BLaER1 (cell line): ENCODE measurements at regions not wholly inside any gene's neighbourhood (a gene's known extent, or its start where the extent isn't known, plus 50 kb on each side); places are given as distances from the start of the nearest gene placed in this dataset.

Source experiments
- H3K27ac ChIP-seq: shearing (Covaris generic); formaldehyde crosslinking; 2 replicates; pipeline ENCODE4 v1.8.1; 2022
- H3K27me3 ChIP-seq: shearing (Covaris generic); formaldehyde crosslinking; 2 replicates; pipeline ENCODE4 v1.8.1; 2022
- H3K36me3 ChIP-seq: shearing (Covaris generic); formaldehyde crosslinking; 2 replicates; pipeline ENCODE4 v1.8.1; 2022
- H3K4me1 ChIP-seq: shearing (Covaris generic); formaldehyde crosslinking; 2 replicates; pipeline ENCODE4 v1.8.1; 2022
- H3K4me2 ChIP-seq: shearing (Covaris generic); formaldehyde crosslinking; 2 replicates; pipeline ENCODE4 v1.8.1; 2022
- H3K4me3 ChIP-seq: shearing (Covaris generic); formaldehyde crosslinking; 2 replicates; pipeline ENCODE4 v1.8.1; 2022
- H3K9ac ChIP-seq: shearing (Covaris generic); formaldehyde crosslinking; 2 replicates; pipeline ENCODE4 v1.8.1; 2022
- H3K9me3 ChIP-seq: shearing (Covaris generic); formaldehyde crosslinking; 2 replicates; pipeline ENCODE4 v1.8.1; 2022
- H4K20me1 ChIP-seq: shearing (Covaris generic); formaldehyde crosslinking; 2 replicates; pipeline ENCODE4 v1.8.1; 2022
- Cebpa-rat ChIP-seq: shearing (Covaris generic); IDR thresholded peaks from 2 replicates; pipeline ENCODE4 v1.8.1; 2022

- H3K4me3 ChIP-seq: peak overlapping the region; percentile 2; the same call in 1 of the 2 replicates
- no peak for TF ChIP-seq Cebpa-rat
- H4K20me1 ChIP-seq: no peaks in the 10 kb centered on the region
- H3K36me3 ChIP-seq: no peaks in the 10 kb centered on the region
- H3K4me1 ChIP-seq: peaks cover 100% of the 10 kb centered on the region
- H3K9ac ChIP-seq: no peak overlapping the region
- peaks cover 12% of the 10 kb centered on the region for H3K9me3 ChIP-seq
- H3K27me3 ChIP-seq: no peaks in the 10 kb centered on the region
- peak overlapping the region; percentile 88 for H3K4me2 ChIP-seq
- peak overlapping the region; percentile 89 for H3K27ac ChIP-seq
Observed at GRCh38 chr6:169864148-169865020, 113.0 kb downstream of the ERMARD start.

DNA sequence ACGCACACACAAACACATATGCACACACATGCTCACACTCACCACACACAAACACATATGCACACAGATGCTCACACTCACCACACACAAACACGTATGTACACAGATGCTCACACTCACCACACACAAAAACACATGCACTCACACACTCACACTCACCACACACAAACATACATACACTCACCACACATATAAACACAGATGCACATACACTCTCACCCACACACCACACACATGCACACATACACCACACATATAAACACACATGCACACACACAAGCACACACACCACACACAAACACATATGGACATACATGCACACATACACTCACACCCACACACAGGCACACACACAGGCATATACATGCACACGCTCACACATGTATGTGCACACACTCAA is 112.3 kb downstream of the ERMARD start:
- H3K4me1 ChIP-seq: peaks cover 96% of the 10 kb centered on the region
- H3K4me3 ChIP-seq: peak overlapping the region; percentile 2; the same call in 1 of the 2 replicates
- H3K9me3 ChIP-seq: peaks cover 15% of the 10 kb centered on the region
- peak overlapping the region; percentile 88 for H3K4me2 ChIP-seq
- H3K36me3 ChIP-seq: no peaks in the 10 kb centered on the region
- TF ChIP-seq Cebpa-rat: no peak
- no peaks in the 10 kb centered on the region for H3K27me3 ChIP-seq
- peak overlapping the region; percentile 54; the same call in 1 of the 2 replicates for H3K27ac ChIP-seq
- no peak overlapping the region for H3K9ac ChIP-seq
- H4K20me1 ChIP-seq: no peaks in the 10 kb centered on the region

GRCh38 chr6:169862892-169863525 is 111.6 kb downstream of the ERMARD start:
- Histone ChIP-seq H3K36me3 (peaks cover 1% of the 10 kb centered on the region; the same call in 1 of the 2 replicates), H3K4me1 (peaks cover 89% of the 10 kb centered on the region), H3K27ac (peak overlapping the region; percentile 68), H3K9me3 (peaks cover 22% of the 10 kb centered on the region), H3K27me3 (no peaks in the 10 kb centered on the region), H4K20me1 (no peaks in the 10 kb centered on the region), H3K4me2 (peak overlapping the region; percentile 88), H3K4me3 (no peak overlapping the region), H3K9ac (no peak overlapping the region)
- TF ChIP-seq Cebpa-rat: no peak

- Histone ChIP-seq H3K4me1 (peaks cover 82% of the 10 kb centered on the region), H4K20me1 (no peaks in the 10 kb centered on the region), H3K9me3 (peaks cover 29% of the 10 kb centered on the region), H3K4me3 (no peak overlapping the region), H3K9ac (no peak overlapping the region), H3K27me3 (no peaks in the 10 kb centered on the region), H3K36me3 (peaks cover 5% of the 10 kb centered on the region; the same call in 1 of the 2 replicates), H3K27ac (peak overlapping the region; percentile 68), H3K4me2 (peak overlapping the region; percentile 77)
- TF ChIP-seq Cebpa-rat: no peak
Observed at GRCh38 chr6:169862043-169862891, 110.8 kb downstream of the ERMARD start.

DNA sequence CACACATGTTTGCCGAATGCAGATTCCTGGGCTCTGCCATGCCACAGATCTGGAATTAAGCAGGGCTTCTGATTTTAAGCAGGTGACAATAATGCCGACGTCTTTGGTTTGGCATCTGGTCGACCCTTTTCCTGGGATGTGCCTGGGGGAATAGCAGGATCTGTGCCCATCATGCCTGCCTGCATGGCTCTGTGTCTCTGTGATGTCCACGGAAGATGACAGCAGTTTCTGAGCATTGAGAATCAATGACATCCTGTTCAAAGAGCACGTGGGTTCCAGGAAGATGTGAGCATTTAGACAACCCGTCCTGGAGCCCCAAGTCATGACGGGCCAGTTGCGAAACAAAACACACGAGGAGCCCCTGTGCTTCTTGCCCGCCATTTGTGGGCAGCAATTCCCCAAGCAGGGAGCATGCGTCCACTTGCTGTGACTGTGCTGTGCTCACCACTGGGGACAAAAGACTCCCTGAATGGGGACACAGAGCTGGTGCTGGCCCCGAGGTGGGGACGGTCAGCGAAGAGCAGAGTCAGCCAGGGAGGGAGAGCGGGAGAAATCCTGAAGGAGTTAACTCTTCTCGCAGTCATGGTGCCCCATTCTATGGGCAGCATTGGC is 110.1 kb downstream of the ERMARD start:
- peaks cover 5% of the 10 kb centered on the region; the same call in 1 of the 2 replicates for H3K36me3 ChIP-seq

GRCh38 chr6:169859978-169860703 is 108.7 kb downstream of the ERMARD start:
- H3K27me3 ChIP-seq: no peaks in the 10 kb centered on the region
- no peak for TF ChIP-seq Cebpa-rat
- H4K20me1 ChIP-seq: no peaks in the 10 kb centered on the region
- H3K4me3 ChIP-seq: peak overlapping the region; percentile 40; the same call in 1 of the 2 replicates
- peaks cover 5% of the 10 kb centered on the region; the same call in 1 of the 2 replicates for H3K36me3 ChIP-seq
- H3K9me3 ChIP-seq: peaks cover 41% of the 10 kb centered on the region
- peak overlapping the region; percentile 75 for H3K4me2 ChIP-seq
- H3K4me1 ChIP-seq: peaks cover 61% of the 10 kb centered on the region
- H3K9ac ChIP-seq: peak overlapping the region; percentile 39; the same call in 1 of the 2 replicates
- peak overlapping the region; percentile 33 for H3K27ac ChIP-seq

More for the DNA sequence above, 110.1 kb downstream of the ERMARD start:
- peak overlapping the region; percentile 77 for H3K4me2 ChIP-seq
- peaks cover 37% of the 10 kb centered on the region for H3K9me3 ChIP-seq
- no peak for TF ChIP-seq Cebpa-rat
- H3K9ac ChIP-seq: no peak overlapping the region
- H3K4me3 ChIP-seq: no peak overlapping the region
- H3K27ac ChIP-seq: peak overlapping the region; percentile 68
- no peaks in the 10 kb centered on the region for H3K27me3 ChIP-seq
- peaks cover 75% of the 10 kb centered on the region for H3K4me1 ChIP-seq
- H4K20me1 ChIP-seq: no peaks in the 10 kb centered on the region

DNA sequence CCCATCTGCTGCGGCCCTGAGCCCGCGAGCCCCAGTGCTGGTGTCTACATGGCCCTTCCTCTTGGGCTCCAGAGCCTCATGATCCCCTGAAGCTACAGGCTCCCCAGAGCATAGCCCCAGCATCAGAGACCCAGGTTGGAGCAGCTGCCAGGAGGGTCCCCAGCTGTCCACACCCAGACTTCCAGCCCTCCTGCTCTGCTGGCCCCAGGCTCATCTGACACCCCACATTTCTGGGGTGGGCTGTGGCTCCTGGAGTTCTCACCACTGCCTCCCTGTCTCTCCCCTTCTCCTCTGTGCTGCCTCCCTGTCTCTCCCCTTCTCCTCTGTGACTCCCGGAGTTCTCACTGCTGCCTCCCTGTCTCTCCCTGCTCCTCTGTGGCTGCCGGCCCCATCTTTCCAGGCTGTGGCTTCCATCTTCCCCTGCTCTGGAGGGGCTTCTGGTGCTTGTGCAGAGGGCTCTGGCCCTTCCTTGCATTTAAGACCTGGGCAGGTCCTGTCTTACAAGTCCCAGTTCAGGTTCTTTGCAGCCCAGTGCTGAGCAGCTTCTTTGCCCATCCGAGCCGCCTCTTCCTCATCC is 108.1 kb downstream of the ERMARD start:
- Histone ChIP-seq H3K4me1 (peaks cover 54% of the 10 kb centered on the region), H3K9me3 (peaks cover 41% of the 10 kb centered on the region), H4K20me1 (no peaks in the 10 kb centered on the region), H3K27ac (peak overlapping the region; percentile 33), H3K4me2 (peak overlapping the region; percentile 75), H3K36me3 (peaks cover 5% of the 10 kb centered on the region; the same call in 1 of the 2 replicates), H3K9ac (no peak overlapping the region), H3K27me3 (no peaks in the 10 kb centered on the region), H3K4me3 (no peak overlapping the region)
- no peak for TF ChIP-seq Cebpa-rat

GRCh38 chr6:169858935-169859351 is 107.5 kb downstream of the ERMARD start:
- H3K9me3 ChIP-seq: peaks cover 41% of the 10 kb centered on the region
- no peak for TF ChIP-seq Cebpa-rat
- peaks cover 53% of the 10 kb centered on the region for H3K4me1 ChIP-seq
- 0 out of 2 replicates have a peak overlapping the region, but pooled peaks have one; percentile 75 for H3K4me2 ChIP-seq
- H4K20me1 ChIP-seq: no peaks in the 10 kb centered on the region
- H3K27ac ChIP-seq: peak overlapping the region; percentile 33; the same call in 1 of the 2 replicates
- H3K4me3 ChIP-seq: no peak overlapping the region
- no peak overlapping the region for H3K9ac ChIP-seq
- no peaks in the 10 kb centered on the region for H3K27me3 ChIP-seq
- H3K36me3 ChIP-seq: peaks cover 5% of the 10 kb centered on the region; the same call in 1 of the 2 replicates
